ENCODE measurements at regions not wholly inside any gene's neighbourhood (a gene's known extent, or its start where the extent isn't known, plus 50 kb on each side); places are given as distances from the start of the nearest gene placed in this dataset.

DNA sequence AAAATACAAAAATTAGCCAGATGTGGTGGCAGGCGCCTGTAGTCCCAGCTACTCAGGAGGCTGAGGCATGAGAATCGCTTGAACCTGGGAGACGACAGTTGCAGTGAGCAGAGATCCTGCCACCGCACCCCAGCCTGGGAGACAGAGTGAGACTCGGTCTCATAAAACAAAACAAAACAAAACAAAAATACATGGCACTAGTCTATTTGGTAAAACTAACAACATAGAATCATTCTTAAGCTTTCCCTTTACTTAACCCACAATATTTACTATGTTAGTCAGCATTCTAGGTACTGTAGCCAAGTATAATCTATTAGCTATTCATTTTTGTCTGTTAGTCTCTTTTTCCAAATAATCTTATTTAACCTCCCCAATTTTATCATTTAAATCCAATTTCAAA lies 1482.8 kb downstream of the SLITRK5 start:
- Histone ChIP-seq H3K4me3 (ENCODE audit: insufficient read depth, low read length, poor library complexity, severe bottlenecking) (no peak overlapping the region), H3K79me2 (ENCODE audit: insufficient read depth, low read length) (no peaks in the 10 kb centered on the region), H3K27ac (ENCODE audit: low read depth, low read length) (no peak overlapping the region), H2AFZ (ENCODE audit: low read depth, low read length, severe bottlenecking) (no peak overlapping the region), H4K20me1 (ENCODE audit: low read depth, low read length) (no peaks in the 10 kb centered on the region), H3K9me3 (ENCODE audit: insufficient read depth, low read length) (peaks cover 8% of the 10 kb centered on the region; the same call in 1 of the 2 replicates), H3K27me3 (ENCODE audit: low read length) (no peaks in the 10 kb centered on the region), H3F3A (ENCODE audit: insufficient read depth) (no peaks in the 10 kb centered on the region), H3K4me2 (ENCODE audit: low read depth, low read length, poor library complexity, severe bottlenecking) (no peak overlapping the region), H3K9ac (ENCODE audit: low read length) (no peak overlapping the region), H3K9me2 (replicated peaks; ENCODE audit: insufficient read depth, low read length) (no peaks in the 10 kb centered on the region), H3K36me3 (ENCODE audit: low read length) (no peaks in the 10 kb centered on the region)
- TF ChIP-seq, protein P1, sequence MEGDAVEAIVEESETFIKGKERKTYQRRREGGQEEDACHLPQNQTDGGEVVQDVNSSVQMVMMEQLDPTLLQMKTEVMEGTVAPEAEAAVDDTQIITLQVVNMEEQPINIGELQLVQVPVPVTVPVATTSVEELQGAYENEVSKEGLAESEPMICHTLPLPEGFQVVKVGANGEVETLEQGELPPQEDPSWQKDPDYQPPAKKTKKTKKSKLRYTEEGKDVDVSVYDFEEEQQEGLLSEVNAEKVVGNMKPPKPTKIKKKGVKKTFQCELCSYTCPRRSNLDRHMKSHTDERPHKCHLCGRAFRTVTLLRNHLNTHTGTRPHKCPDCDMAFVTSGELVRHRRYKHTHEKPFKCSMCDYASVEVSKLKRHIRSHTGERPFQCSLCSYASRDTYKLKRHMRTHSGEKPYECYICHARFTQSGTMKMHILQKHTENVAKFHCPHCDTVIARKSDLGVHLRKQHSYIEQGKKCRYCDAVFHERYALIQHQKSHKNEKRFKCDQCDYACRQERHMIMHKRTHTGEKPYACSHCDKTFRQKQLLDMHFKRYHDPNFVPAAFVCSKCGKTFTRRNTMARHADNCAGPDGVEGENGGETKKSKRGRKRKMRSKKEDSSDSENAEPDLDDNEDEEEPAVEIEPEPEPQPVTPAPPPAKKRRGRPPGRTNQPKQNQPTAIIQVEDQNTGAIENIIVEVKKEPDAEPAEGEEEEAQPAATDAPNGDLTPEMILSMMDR (IDR thresholded peaks at IDR 0.05; ENCODE audit: insufficient read depth, low read length, poor library complexity, severe bottlenecking): no peak
- no peak for TF ChIP-seq EZH2phosphoT487 (conservative IDR thresholded peaks at IDR 0.05; ENCODE audit: low read length)

DNA sequence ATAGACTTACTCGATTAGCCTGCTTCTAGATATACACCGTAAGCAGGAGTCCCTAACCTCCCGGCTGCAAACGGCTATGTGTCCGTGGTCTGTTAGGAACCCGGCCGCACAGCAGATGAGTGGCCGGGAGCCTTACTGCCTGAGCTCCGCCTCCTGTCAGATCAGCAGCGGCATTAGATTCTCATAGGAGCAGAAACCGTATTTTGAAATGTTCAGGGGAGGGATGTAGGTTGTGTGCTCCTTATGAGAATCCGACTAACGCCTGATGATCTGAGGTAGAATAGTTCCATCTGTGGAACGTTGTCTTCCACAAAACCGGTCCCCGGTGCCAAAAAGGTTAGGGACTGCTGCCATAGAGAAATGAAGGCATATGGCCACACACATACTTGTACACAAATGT lies 1491.9 kb downstream of the SLITRK5 start:
- Histone ChIP-seq H3F3A (ENCODE audit: insufficient read depth) (no peaks in the 10 kb centered on the region), H3K4me2 (ENCODE audit: low read depth, low read length, poor library complexity, severe bottlenecking) (no peak overlapping the region), H4K20me1 (ENCODE audit: low read depth, low read length) (no peaks in the 10 kb centered on the region), H3K9ac (ENCODE audit: low read length) (no peak overlapping the region), H2AFZ (ENCODE audit: low read depth, low read length, severe bottlenecking) (no peak overlapping the region), H3K27ac (ENCODE audit: low read depth, low read length) (no peak overlapping the region), H3K36me3 (ENCODE audit: low read length) (no peaks in the 10 kb centered on the region), H3K4me3 (ENCODE audit: insufficient read depth, low read length, poor library complexity, severe bottlenecking) (no peak overlapping the region), H3K79me2 (ENCODE audit: insufficient read depth, low read length) (no peaks in the 10 kb centered on the region), H3K9me2 (replicated peaks; ENCODE audit: insufficient read depth, low read length) (no peaks in the 10 kb centered on the region), H3K9me3 (ENCODE audit: insufficient read depth, low read length) (no peaks in the 10 kb centered on the region), H3K27me3 (ENCODE audit: low read length) (no peaks in the 10 kb centered on the region)
- TF ChIP-seq, protein P1 (IDR thresholded peaks at IDR 0.05; ENCODE audit: insufficient read depth, low read length, poor library complexity, severe bottlenecking): no peak
- TF ChIP-seq EZH2phosphoT487 (conservative IDR thresholded peaks at IDR 0.05; ENCODE audit: low read length): no peak

DNA sequence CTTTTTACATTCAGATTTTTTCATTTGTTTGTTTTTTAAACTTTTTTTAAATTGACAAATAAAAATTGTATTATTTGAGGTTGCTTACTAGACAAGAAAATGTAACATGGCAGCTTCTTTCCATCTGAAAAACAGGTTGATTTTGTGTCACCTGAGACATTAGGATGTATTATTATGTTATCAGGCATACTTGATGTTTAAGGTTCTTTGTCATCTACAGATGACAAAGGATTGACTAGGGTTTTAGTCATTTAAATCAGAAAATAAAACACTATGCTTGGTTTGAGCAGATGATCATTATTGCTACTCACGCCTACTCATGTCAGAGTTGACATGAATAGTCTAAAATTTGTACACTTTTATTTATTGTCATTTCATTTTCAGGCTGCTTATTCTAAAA lies 1494.5 kb downstream of the SLITRK5 start:
- no peaks in the 10 kb centered on the region for H3K27me3 ChIP-seq (ENCODE audit: low read length)
- H3K27ac ChIP-seq (ENCODE audit: low read depth, low read length): no peak overlapping the region
- TF ChIP-seq, protein P1 (IDR thresholded peaks at IDR 0.05; ENCODE audit: insufficient read depth, low read length, poor library complexity, severe bottlenecking): no peak
- TF ChIP-seq EZH2phosphoT487 (conservative IDR thresholded peaks at IDR 0.05; ENCODE audit: low read length): no peak
- H3K4me2 ChIP-seq (ENCODE audit: low read depth, low read length, poor library complexity, severe bottlenecking): no peak overlapping the region
- H3K9me3 ChIP-seq (ENCODE audit: insufficient read depth, low read length): no peaks in the 10 kb centered on the region
- H3F3A ChIP-seq (ENCODE audit: insufficient read depth): no peaks in the 10 kb centered on the region
- no peaks in the 10 kb centered on the region for H3K79me2 ChIP-seq (ENCODE audit: insufficient read depth, low read length)
- H3K9ac ChIP-seq (ENCODE audit: low read length): no peak overlapping the region
- no peaks in the 10 kb centered on the region for H3K36me3 ChIP-seq (ENCODE audit: low read length)
- no peaks in the 10 kb centered on the region for H3K9me2 ChIP-seq (replicated peaks; ENCODE audit: insufficient read depth, low read length)
- H3K4me3 ChIP-seq (ENCODE audit: insufficient read depth, low read length, poor library complexity, severe bottlenecking): no peak overlapping the region
- no peak overlapping the region for H2AFZ ChIP-seq (ENCODE audit: low read depth, low read length, severe bottlenecking)
- no peaks in the 10 kb centered on the region for H4K20me1 ChIP-seq (ENCODE audit: low read depth, low read length)
